ENCODE measurements at regions not wholly inside any gene's neighbourhood (a gene's known extent, or its start where the extent isn't known, plus 50 kb on each side); places are given as distances from the start of the nearest gene placed in this dataset.

DNA sequence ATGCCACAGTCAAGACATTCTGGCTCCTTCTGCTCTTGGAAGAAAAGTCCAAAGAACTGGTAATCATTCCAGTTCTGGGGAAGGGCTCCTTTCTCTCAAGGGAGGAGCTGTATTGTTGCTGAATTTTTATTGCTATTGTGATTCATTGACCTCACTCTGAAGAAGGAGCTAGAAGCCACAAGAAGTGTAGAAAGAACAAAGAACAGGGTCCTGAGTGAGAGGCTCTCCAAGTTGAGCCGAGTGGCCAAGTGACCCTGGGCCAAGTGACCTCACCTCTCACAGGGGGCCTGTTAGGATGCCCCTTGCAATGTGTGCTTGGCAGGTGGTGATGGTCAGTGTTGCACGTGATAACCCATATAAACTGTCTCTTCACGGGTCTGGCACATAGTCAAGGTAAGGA lies 173.3 kb downstream of the FGF18 start:
- Histone ChIP-seq H3K27me3 (ENCODE audit: low read length) (no peaks in the 10 kb centered on the region), H4K20me1 (ENCODE audit: low read depth, low read length) (no peaks in the 10 kb centered on the region), H3K4me2 (ENCODE audit: low read depth, low read length, poor library complexity, severe bottlenecking) (no peak overlapping the region), H3K79me2 (ENCODE audit: insufficient read depth, low read length) (no peaks in the 10 kb centered on the region), H3K9ac (ENCODE audit: low read length) (no peak overlapping the region), H2AFZ (ENCODE audit: low read depth, low read length, severe bottlenecking) (no peak overlapping the region), H3K4me3 (ENCODE audit: insufficient read depth, low read length, poor library complexity, severe bottlenecking) (no peak overlapping the region), H3K36me3 (ENCODE audit: low read length) (no peaks in the 10 kb centered on the region), H3K9me2 (replicated peaks; ENCODE audit: insufficient read depth, low read length) (no peaks in the 10 kb centered on the region), H3F3A (ENCODE audit: insufficient read depth) (no peaks in the 10 kb centered on the region), H3K27ac (ENCODE audit: low read depth, low read length) (no peak overlapping the region), H3K9me3 (ENCODE audit: insufficient read depth, low read length) (no peaks in the 10 kb centered on the region)
- TF ChIP-seq, protein P1, sequence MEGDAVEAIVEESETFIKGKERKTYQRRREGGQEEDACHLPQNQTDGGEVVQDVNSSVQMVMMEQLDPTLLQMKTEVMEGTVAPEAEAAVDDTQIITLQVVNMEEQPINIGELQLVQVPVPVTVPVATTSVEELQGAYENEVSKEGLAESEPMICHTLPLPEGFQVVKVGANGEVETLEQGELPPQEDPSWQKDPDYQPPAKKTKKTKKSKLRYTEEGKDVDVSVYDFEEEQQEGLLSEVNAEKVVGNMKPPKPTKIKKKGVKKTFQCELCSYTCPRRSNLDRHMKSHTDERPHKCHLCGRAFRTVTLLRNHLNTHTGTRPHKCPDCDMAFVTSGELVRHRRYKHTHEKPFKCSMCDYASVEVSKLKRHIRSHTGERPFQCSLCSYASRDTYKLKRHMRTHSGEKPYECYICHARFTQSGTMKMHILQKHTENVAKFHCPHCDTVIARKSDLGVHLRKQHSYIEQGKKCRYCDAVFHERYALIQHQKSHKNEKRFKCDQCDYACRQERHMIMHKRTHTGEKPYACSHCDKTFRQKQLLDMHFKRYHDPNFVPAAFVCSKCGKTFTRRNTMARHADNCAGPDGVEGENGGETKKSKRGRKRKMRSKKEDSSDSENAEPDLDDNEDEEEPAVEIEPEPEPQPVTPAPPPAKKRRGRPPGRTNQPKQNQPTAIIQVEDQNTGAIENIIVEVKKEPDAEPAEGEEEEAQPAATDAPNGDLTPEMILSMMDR (IDR thresholded peaks at IDR 0.05; ENCODE audit: insufficient read depth, low read length, poor library complexity, severe bottlenecking): no peak
- no peak for TF ChIP-seq EZH2phosphoT487 (conservative IDR thresholded peaks at IDR 0.05; ENCODE audit: low read length)

DNA sequence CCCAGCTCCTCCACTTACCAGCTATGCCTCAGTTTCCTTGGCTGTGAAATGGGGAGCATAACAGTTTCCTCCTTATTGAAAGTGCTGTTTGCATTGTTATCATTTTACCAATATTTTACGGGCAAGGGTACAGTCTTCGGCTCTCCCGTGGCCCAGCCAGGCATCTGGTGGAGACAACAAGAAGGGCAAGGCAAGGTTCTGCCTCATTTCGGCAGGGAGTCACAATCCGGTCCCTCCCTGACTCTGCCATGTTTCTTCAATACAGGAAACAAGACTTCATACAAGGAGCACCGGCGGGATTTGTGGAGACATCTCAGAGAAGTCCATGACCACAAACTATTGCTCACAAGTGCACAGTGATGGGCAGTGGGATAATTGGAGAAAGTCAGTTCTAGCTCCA lies 174.0 kb downstream of the FGF18 start:
- Histone ChIP-seq H3K27ac (ENCODE audit: low read depth, low read length) (no peak overlapping the region), H2AFZ (ENCODE audit: low read depth, low read length, severe bottlenecking) (no peak overlapping the region), H3K9me3 (ENCODE audit: insufficient read depth, low read length) (no peaks in the 10 kb centered on the region), H3K9ac (ENCODE audit: low read length) (no peak overlapping the region), H3K4me3 (ENCODE audit: insufficient read depth, low read length, poor library complexity, severe bottlenecking) (no peak overlapping the region), H3K9me2 (replicated peaks; ENCODE audit: insufficient read depth, low read length) (no peaks in the 10 kb centered on the region), H3F3A (ENCODE audit: insufficient read depth) (no peaks in the 10 kb centered on the region), H4K20me1 (ENCODE audit: low read depth, low read length) (no peaks in the 10 kb centered on the region), H3K4me2 (ENCODE audit: low read depth, low read length, poor library complexity, severe bottlenecking) (no peak overlapping the region), H3K79me2 (ENCODE audit: insufficient read depth, low read length) (no peaks in the 10 kb centered on the region), H3K36me3 (ENCODE audit: low read length) (no peaks in the 10 kb centered on the region), H3K27me3 (ENCODE audit: low read length) (no peaks in the 10 kb centered on the region)
- TF ChIP-seq EZH2phosphoT487 (conservative IDR thresholded peaks at IDR 0.05; ENCODE audit: low read length): no peak
- TF ChIP-seq, protein P1 (IDR thresholded peaks at IDR 0.05; ENCODE audit: insufficient read depth, low read length, poor library complexity, severe bottlenecking): no peak

DNA sequence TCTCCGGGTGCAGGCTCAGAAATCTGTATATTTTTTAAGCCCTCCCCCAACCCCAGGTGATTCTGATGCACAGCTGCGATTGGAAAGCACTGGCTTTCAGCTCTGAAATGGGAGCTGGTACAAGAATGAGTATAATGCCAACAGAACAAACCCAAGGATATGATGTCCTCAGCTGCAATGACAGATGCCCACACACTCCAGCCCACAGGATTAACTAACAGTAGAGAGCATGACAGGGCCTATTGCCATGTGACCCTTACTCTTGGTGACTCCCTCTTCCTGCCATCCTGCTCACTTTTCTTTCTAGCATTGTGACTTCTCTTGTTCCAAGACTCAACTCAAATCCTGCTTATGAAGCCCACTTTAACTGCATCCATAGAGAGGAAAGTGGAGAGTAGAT lies 174.5 kb downstream of the FGF18 start:
- no peak overlapping the region for H3K4me3 ChIP-seq (ENCODE audit: insufficient read depth, low read length, poor library complexity, severe bottlenecking)
- H2AFZ ChIP-seq (ENCODE audit: low read depth, low read length, severe bottlenecking): no peak overlapping the region
- TF ChIP-seq, protein P1 (IDR thresholded peaks at IDR 0.05; ENCODE audit: insufficient read depth, low read length, poor library complexity, severe bottlenecking): no peak
- TF ChIP-seq EZH2phosphoT487 (conservative IDR thresholded peaks at IDR 0.05; ENCODE audit: low read length): no peak
- H3K9ac ChIP-seq (ENCODE audit: low read length): no peak overlapping the region
- no peaks in the 10 kb centered on the region for H3F3A ChIP-seq (ENCODE audit: insufficient read depth)
- H4K20me1 ChIP-seq (ENCODE audit: low read depth, low read length): no peaks in the 10 kb centered on the region
- no peaks in the 10 kb centered on the region for H3K79me2 ChIP-seq (ENCODE audit: insufficient read depth, low read length)
- no peaks in the 10 kb centered on the region for H3K27me3 ChIP-seq (ENCODE audit: low read length)
- H3K36me3 ChIP-seq (ENCODE audit: low read length): no peaks in the 10 kb centered on the region
- H3K27ac ChIP-seq (ENCODE audit: low read depth, low read length): no peak overlapping the region
- no peaks in the 10 kb centered on the region for H3K9me2 ChIP-seq (replicated peaks; ENCODE audit: insufficient read depth, low read length)
- no peak overlapping the region for H3K4me2 ChIP-seq (ENCODE audit: low read depth, low read length, poor library complexity, severe bottlenecking)
- H3K9me3 ChIP-seq (ENCODE audit: insufficient read depth, low read length): no peaks in the 10 kb centered on the region
